IMR-90 (cell line): ENCODE measurements at regions not wholly inside any gene's neighbourhood (a gene's known extent, or its start where the extent isn't known, plus 50 kb on each side); places are given as distances from the start of the nearest gene placed in this dataset.

Experiments used
- BHLHE40 ChIP-seq: fragments of 150-350 bp; IDR thresholded peaks from 2 replicates; pipeline ENCODE4 v1.6.1; 2016; ENCODE audit warnings: mild to moderate bottlenecking, low read depth, low read length
- CEBPB ChIP-seq: IDR thresholded peaks from 2 replicates; pipeline ENCODE4 v1.6.1; 2012; ENCODE audit warnings: low read depth, low read length, improper control_type of control experiment
- CHD1 ChIP-seq: IDR thresholded peaks from 2 replicates; pipeline ENCODE4 v1.6.1; 2012; ENCODE audit warnings: low read depth, low read length, improper control_type of control experiment
- MAZ ChIP-seq: IDR thresholded peaks from 2 replicates; pipeline ENCODE4 v1.6.1; 2012; ENCODE audit warnings: low read depth, mild to moderate bottlenecking, low read length, improper control_type of control experiment, moderate library complexity, borderline replicate concordance
- MXI1 ChIP-seq: IDR thresholded peaks from 2 replicates; pipeline ENCODE4 v1.6.1; 2012; ENCODE audit warnings: low read depth, mild to moderate bottlenecking, low read length, moderate library complexity, borderline replicate concordance
- POLR2A ChIP-seq: IDR thresholded peaks from 2 replicates; pipeline ENCODE4 v1.6.1; 2012; ENCODE audit warnings: mild to moderate bottlenecking, low read depth, low read length
- RAD21 ChIP-seq: IDR thresholded peaks from 2 replicates; pipeline ENCODE4 v1.6.1; 2012; ENCODE audit warnings: low read length, improper control_type of control experiment
- RFX5 ChIP-seq: IDR thresholded peaks from 2 replicates; pipeline ENCODE4 v1.8.0; 2012; ENCODE audit warnings: low read depth, mild to moderate bottlenecking, low read length, moderate library complexity
- TF ChIP-seq, protein P1 (sequence below): conservative IDR thresholded peaks from 2 replicates; pipeline ENCODE4 v1.5.1; 2012; ENCODE audit warnings: mild to moderate bottlenecking, low read depth, low read length, improper control_type of control experiment

DNA sequence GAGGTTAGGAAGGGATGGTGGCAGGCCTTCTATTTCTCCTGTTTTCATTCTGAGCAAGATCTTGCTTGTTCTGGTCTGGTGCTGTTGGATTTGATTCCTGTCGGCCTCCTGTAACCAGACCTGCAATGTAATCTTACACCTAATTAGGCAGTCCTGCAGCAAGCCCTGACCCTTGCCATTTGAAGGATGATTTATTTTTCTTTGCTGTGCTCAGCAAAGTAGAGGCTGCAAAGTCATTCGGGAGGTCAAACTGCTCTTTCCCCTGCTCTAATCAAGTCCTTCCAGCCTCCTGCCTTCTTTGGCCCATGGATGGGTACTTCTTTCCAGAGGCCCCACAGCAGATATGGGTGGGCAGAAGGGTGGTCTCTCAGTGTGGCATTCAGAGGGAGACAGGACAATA is 417.7 kb upstream of the USP24 start:
- TF ChIP-seq POLR2A (no peak), MXI1 (no peak), RFX5 (no peak), BHLHE40 (no peak), MAZ (no peak), RAD21 (no peak), CEBPB (no peak), CHD1 (no peak)
- TF ChIP-seq, protein P1, sequence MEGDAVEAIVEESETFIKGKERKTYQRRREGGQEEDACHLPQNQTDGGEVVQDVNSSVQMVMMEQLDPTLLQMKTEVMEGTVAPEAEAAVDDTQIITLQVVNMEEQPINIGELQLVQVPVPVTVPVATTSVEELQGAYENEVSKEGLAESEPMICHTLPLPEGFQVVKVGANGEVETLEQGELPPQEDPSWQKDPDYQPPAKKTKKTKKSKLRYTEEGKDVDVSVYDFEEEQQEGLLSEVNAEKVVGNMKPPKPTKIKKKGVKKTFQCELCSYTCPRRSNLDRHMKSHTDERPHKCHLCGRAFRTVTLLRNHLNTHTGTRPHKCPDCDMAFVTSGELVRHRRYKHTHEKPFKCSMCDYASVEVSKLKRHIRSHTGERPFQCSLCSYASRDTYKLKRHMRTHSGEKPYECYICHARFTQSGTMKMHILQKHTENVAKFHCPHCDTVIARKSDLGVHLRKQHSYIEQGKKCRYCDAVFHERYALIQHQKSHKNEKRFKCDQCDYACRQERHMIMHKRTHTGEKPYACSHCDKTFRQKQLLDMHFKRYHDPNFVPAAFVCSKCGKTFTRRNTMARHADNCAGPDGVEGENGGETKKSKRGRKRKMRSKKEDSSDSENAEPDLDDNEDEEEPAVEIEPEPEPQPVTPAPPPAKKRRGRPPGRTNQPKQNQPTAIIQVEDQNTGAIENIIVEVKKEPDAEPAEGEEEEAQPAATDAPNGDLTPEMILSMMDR = no peak
